ENCODE measurements at regions not wholly inside any gene's neighbourhood (a gene's known extent, or its start where the extent isn't known, plus 50 kb on each side); places are given as distances from the start of the nearest gene placed in this dataset.
"Not testable (repeated sequence)": the region's sequence is repeated elsewhere in the genome, so short reads cannot be mapped to it uniquely, and the experiment has no call there.

GRCh38 chr16:48054881-48055601 lies 100.8 kb downstream of the ABCC12 start:
- peak; percentile 3 for DNase-seq

- no peak for DNase-seq
Measured at GRCh38 chr16:48053418-48053745, 102.4 kb downstream of the ABCC12 start.

- no peak for DNase-seq
Measured at GRCh38 chr16:48052731-48053417, 102.9 kb downstream of the ABCC12 start.

- no peak for DNase-seq
Measured at GRCh38 chr16:48050871-48051270, 104.9 kb downstream of the ABCC12 start.

- DNase-seq: no peak
Measured at GRCh38 chr16:48049847-48050246, 105.9 kb downstream of the ABCC12 start.

- no peak for DNase-seq
Measured at GRCh38 chr16:48047720-48048119, 108.1 kb downstream of the ABCC12 start.

- no peak for DNase-seq
Measured at GRCh38 chr16:48047241-48047640, 108.6 kb downstream of the ABCC12 start.

- no peak for DNase-seq
Measured at GRCh38 chr16:48044117-48044516, 111.7 kb downstream of the ABCC12 start.

GRCh38 chr16:48041981-48042421 lies 113.8 kb downstream of the ABCC12 start:
- DNase-seq: no peak

- DNase-seq: no peak
Measured at GRCh38 chr16:48035142-48035541, 120.7 kb downstream of the ABCC12 start.

- no peak for DNase-seq
Measured at GRCh38 chr16:48030926-48031325, 124.9 kb downstream of the ABCC12 start.

- no peak for DNase-seq
Measured at GRCh38 chr16:48029768-48030167, 126.0 kb downstream of the ABCC12 start.

- no peak for DNase-seq
Measured at GRCh38 chr16:48025359-48025758, 130.4 kb downstream of the ABCC12 start.

GRCh38 chr16:48024042-48024441 lies 131.8 kb downstream of the ABCC12 start:
- no peak for DNase-seq

GRCh38 chr16:48022496-48022895 lies 133.3 kb downstream of the ABCC12 start:
- DNase-seq: no peak

- DNase-seq: not testable (repeated sequence)
Measured at GRCh38 chr16:48020617-48021016, 135.2 kb downstream of the ABCC12 start.

GRCh38 chr16:48014349-48015135 lies 141.3 kb downstream of the ABCC12 start:
- DNase-seq: no peak

- DNase-seq: no peak
Measured at GRCh38 chr16:48013491-48013901, 142.3 kb downstream of the ABCC12 start.

GRCh38 chr16:48011878-48012658 lies 143.7 kb downstream of the ABCC12 start:
- no peak for DNase-seq

- DNase-seq: no peak
Measured at GRCh38 chr16:48011466-48011865, 144.3 kb downstream of the ABCC12 start.

- DNase-seq: no peak
Measured at GRCh38 chr16:48008011-48008525, 147.7 kb downstream of the ABCC12 start.

- no peak for DNase-seq
Measured at GRCh38 chr16:48004141-48004695, 151.6 kb downstream of the ABCC12 start.
